Adrenal gland (tissue), 5 donors: ENCODE measurements at regions not wholly inside any gene's neighbourhood (a gene's known extent, or its start where the extent isn't known, plus 50 kb on each side); places are given as distances from the start of the nearest gene placed in this dataset.

ENCODE experiments used
- POLR2A ChIP-seq, 2 donors: fragments of 450-650 bp; IDR thresholded peaks; one replicate each; pipeline ENCODE4 v1.6.1; 2017; ENCODE audit warnings: antibody characterized with exemption in 2 of 2, mild to moderate bottlenecking in 2 of 2, moderate library complexity in 1 of 2
- TF ChIP-seq, protein P1 (sequence below), 6 experiments: fragments of 450-650 bp in 4 of 6; fragments of 200-600 bp in 2 of 6; sonication (generic) in 1 of 6; IDR thresholded peaks; 1 replicate in 5 of 6; 2 replicates in 1 of 6; pipeline versions ENCODE4 v1.5.1 to v1.8.0; 2016 to 2021; ENCODE audit warnings: antibody characterized with exemption in 6 of 6, mild to moderate bottlenecking in 2 of 6, moderate library complexity in 1 of 6
- donor health status: DM: no; HTN: no; CAD: no.

DNA sequence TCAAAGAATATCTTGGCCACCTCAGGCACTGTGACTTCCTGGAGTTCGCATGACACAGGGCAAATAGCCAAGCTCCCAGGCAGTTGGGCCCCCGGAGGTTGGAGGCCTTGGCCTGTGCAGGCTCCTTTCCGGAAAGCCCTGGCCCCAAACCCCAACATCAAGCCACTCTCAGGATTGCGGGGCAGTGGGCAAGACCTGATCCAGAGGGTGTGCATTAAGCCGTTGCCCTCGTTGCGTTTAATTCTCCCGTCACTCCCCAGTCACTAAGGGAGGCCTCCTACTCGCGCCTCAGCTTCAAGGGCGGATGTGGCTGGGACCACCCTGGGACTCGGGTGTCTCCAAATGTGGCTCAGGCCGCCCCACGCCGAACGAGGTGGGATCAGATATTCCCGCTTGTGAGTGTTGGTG, 60.1 kb downstream of the TMEM174 start:
- TF ChIP-seq, protein P1, sequence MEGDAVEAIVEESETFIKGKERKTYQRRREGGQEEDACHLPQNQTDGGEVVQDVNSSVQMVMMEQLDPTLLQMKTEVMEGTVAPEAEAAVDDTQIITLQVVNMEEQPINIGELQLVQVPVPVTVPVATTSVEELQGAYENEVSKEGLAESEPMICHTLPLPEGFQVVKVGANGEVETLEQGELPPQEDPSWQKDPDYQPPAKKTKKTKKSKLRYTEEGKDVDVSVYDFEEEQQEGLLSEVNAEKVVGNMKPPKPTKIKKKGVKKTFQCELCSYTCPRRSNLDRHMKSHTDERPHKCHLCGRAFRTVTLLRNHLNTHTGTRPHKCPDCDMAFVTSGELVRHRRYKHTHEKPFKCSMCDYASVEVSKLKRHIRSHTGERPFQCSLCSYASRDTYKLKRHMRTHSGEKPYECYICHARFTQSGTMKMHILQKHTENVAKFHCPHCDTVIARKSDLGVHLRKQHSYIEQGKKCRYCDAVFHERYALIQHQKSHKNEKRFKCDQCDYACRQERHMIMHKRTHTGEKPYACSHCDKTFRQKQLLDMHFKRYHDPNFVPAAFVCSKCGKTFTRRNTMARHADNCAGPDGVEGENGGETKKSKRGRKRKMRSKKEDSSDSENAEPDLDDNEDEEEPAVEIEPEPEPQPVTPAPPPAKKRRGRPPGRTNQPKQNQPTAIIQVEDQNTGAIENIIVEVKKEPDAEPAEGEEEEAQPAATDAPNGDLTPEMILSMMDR (IDR thresholded peaks at IDR 0.05): no peak
- TF ChIP-seq POLR2A (IDR thresholded peaks at IDR 0.05): no peak
